ENCODE measurements at regions not wholly inside any gene's neighbourhood (a gene's known extent, or its start where the extent isn't known, plus 50 kb on each side); places are given as distances from the start of the nearest gene placed in this dataset.

- H3K36me3 ChIP-seq = no peaks in the 10 kb centered on the region
- H3K4me1 ChIP-seq = peaks cover 0 to 12% (median 0%) of the 10 kb centered on the region in 4 donors
- DNase-seq = no peak
- 0% methylated on average over 18 of the region's 63 CpGs for WGBS (ENCODE audit: insufficient coverage, low coverage, low lambda C conversion rate, missing lambda C conversion rate)
- H3K27me3 ChIP-seq = peaks cover 0 to 21% of the 10 kb centered on the region in 2 donors
- ATAC-seq = no peak
- intact Hi-C loops (cut with DNase I) = loop anchor here in 1 of 2 donors (10.0 kb wide), 1 partner anchor 390 kb away; no protein-coding TSS in a partner anchor
- H3K27ac ChIP-seq = no peak overlapping the region
- TF ChIP-seq POLR2A (IDR thresholded peaks at IDR 0.05) (no peak), CTCF (IDR thresholded peaks at IDR 0.05) (no peak)
- H3K4me3 ChIP-seq = peak overlapping the region in 1 of 3 donors; percentile 6
- H3K9me3 ChIP-seq = no peaks in the 10 kb centered on the region
Observed at GRCh38 chr10:23694921-23695824, 256.3 kb downstream of the OTUD1 start.

GRCh38 chr10:23695825-23696420, 257.0 kb downstream of the OTUD1 start:
- Histone ChIP-seq H3K27me3 (peaks cover 0 to 21% of the 10 kb centered on the region in 2 donors), H3K36me3 (no peaks in the 10 kb centered on the region), H3K9me3 (no peaks in the 10 kb centered on the region), H3K27ac (no peak overlapping the region), H3K4me3 (no peak overlapping the region), H3K4me1 (peaks cover 0 to 12% (median 0%) of the 10 kb centered on the region in 4 donors)
- TF ChIP-seq POLR2A (IDR thresholded peaks at IDR 0.05) (no peak), CTCF (IDR thresholded peaks at IDR 0.05) (no peak)
- 17% methylated on average over 10 of the region's 36 CpGs for whole genome bisulfite sequencing (ENCODE audit: insufficient coverage, low coverage, low lambda C conversion rate, missing lambda C conversion rate)
- intact Hi-C loops (cut with DNase I) = loop anchor here in 1 of 2 donors (10.0 kb wide), 1 partner anchor 391 kb away; no protein-coding TSS in a partner anchor
- ATAC-seq (no peak), DNase-seq (no peak)

GRCh38 chr10:23696476-23696875, 257.6 kb downstream of the OTUD1 start:
- H3K4me1 ChIP-seq = peaks cover 0 to 12% (median 0%) of the 10 kb centered on the region in 4 donors
- H3K36me3 ChIP-seq = no peaks in the 10 kb centered on the region
- no peak for TF ChIP-seq POLR2A (IDR thresholded peaks at IDR 0.05)
- no peak for TF ChIP-seq CTCF (IDR thresholded peaks at IDR 0.05)
- ATAC-seq = no peak
- no peak overlapping the region for H3K27ac ChIP-seq
- intact Hi-C loops (cut with DNase I) = loop anchor here in 1 of 2 donors (10.0 kb wide), 1 partner anchor 392 kb away; no protein-coding TSS in a partner anchor
- 61% methylated on average over 3 of the region's 3 CpGs for WGBS (ENCODE audit: insufficient coverage, low coverage, low lambda C conversion rate, missing lambda C conversion rate)
- no peak overlapping the region for H3K4me3 ChIP-seq
- peaks cover 0 to 21% of the 10 kb centered on the region in 2 donors for H3K27me3 ChIP-seq
- no peak for DNase-seq
- H3K9me3 ChIP-seq = no peaks in the 10 kb centered on the region

GRCh38 chr10:23702977-23703414, 264.1 kb downstream of the OTUD1 start:
- ATAC-seq (peak; percentile 99), DNase-seq (peak; percentile 40 to 62 (median 61))
- no peaks in the 10 kb centered on the region for H3K4me1 ChIP-seq
- no peaks in the 10 kb centered on the region for H3K9me3 ChIP-seq
- intact Hi-C loops (cut with DNase I) = loop anchor here in 1 of 2 donors (10.0 kb wide), 1 partner anchor 388 kb away; no protein-coding TSS in a partner anchor
- TF ChIP-seq CTCF (IDR thresholded peaks at IDR 0.05) (peak; percentile 52 to 77 (median 72)), POLR2A (IDR thresholded peaks at IDR 0.05) (no peak)
- 5% methylated on average over 9 of the region's 9 CpGs for WGBS (ENCODE audit: insufficient coverage, low coverage, low lambda C conversion rate, missing lambda C conversion rate)
- no peaks in the 10 kb centered on the region for H3K36me3 ChIP-seq
- no peak overlapping the region for H3K4me3 ChIP-seq
- H3K27ac ChIP-seq = no peak overlapping the region
- H3K27me3 ChIP-seq = no peaks in the 10 kb centered on the region
